ENCODE measurements at regions not wholly inside any gene's neighbourhood (a gene's known extent, or its start where the extent isn't known, plus 50 kb on each side); places are given as distances from the start of the nearest gene placed in this dataset.

- no peaks in the 10 kb centered on the region for H3K9me3 Mint-ChIP-seq (ENCODE audit: low read depth, unreplicated experiment)
- intact Hi-C loops (cut with micrococcal nuclease; ENCODE audit: unreplicated experiment): no loop called here
- peaks cover 24% of the 10 kb centered on the region for H3K27me3 Mint-ChIP-seq (ENCODE audit: unreplicated experiment)
- DNase-seq: no peak
- no TSS peak for BruUV-seq (replicated peaks)
- H3K4me1 Mint-ChIP-seq (ENCODE audit: low read depth, unreplicated experiment): no peaks in the 10 kb centered on the region
- no peak for TF ChIP-seq CTCF (IDR thresholded peaks at IDR 0.05; ENCODE audit: unreplicated experiment)
- H3K36me3 Mint-ChIP-seq (ENCODE audit: insufficient read depth, unreplicated experiment): no peaks in the 10 kb centered on the region
- CTCF ChIA-PET: interaction anchor here (0.9 kb wide), 1 partner anchor 11 kb away, joined by 5 read pairs; no protein-coding TSS in a partner anchor
- no peak overlapping the region for H3K4me3 Mint-ChIP-seq (ENCODE audit: low read depth, unreplicated experiment)
- no peak overlapping the region for H3K27ac Mint-ChIP-seq (ENCODE audit: unreplicated experiment)
These were observed 299.4 kb downstream of the ZSWIM6 start for GRCh38 chr5:61631438-61631941.

GRCh38 chr5:61632064-61632463 lies 300.0 kb downstream of the ZSWIM6 start:
- H3K9me3 Mint-ChIP-seq (ENCODE audit: low read depth, unreplicated experiment): no peaks in the 10 kb centered on the region
- no peak for DNase-seq
- no peak overlapping the region for H3K27ac Mint-ChIP-seq (ENCODE audit: unreplicated experiment)
- no peak for TF ChIP-seq CTCF (IDR thresholded peaks at IDR 0.05; ENCODE audit: unreplicated experiment)
- H3K4me1 Mint-ChIP-seq (ENCODE audit: low read depth, unreplicated experiment): no peaks in the 10 kb centered on the region
- CTCF ChIA-PET: interaction anchor here (0.9 kb wide), 1 partner anchor 11 kb away, joined by 5 read pairs; no protein-coding TSS in a partner anchor
- no peaks in the 10 kb centered on the region for H3K36me3 Mint-ChIP-seq (ENCODE audit: insufficient read depth, unreplicated experiment)
- intact Hi-C loops (cut with micrococcal nuclease; ENCODE audit: unreplicated experiment): no loop called here
- no peak overlapping the region for H3K4me3 Mint-ChIP-seq (ENCODE audit: low read depth, unreplicated experiment)
- no TSS peak for BruUV-seq (replicated peaks)
- H3K27me3 Mint-ChIP-seq (ENCODE audit: unreplicated experiment): peaks cover 30% of the 10 kb centered on the region

- no peak for DNase-seq
- CTCF ChIA-PET: no interaction called here
- TF ChIP-seq CTCF (IDR thresholded peaks at IDR 0.05; ENCODE audit: unreplicated experiment): no peak
- no TSS peak for BruUV-seq (replicated peaks)
- Mint-ChIP-seq H3K36me3 (ENCODE audit: insufficient read depth, unreplicated experiment) (no peaks in the 10 kb centered on the region), H3K27me3 (ENCODE audit: unreplicated experiment) (peaks cover 32% of the 10 kb centered on the region), H3K4me3 (ENCODE audit: low read depth, unreplicated experiment) (no peak overlapping the region), H3K9me3 (ENCODE audit: low read depth, unreplicated experiment) (no peaks in the 10 kb centered on the region), H3K27ac (ENCODE audit: unreplicated experiment) (no peak overlapping the region), H3K4me1 (ENCODE audit: low read depth, unreplicated experiment) (no peaks in the 10 kb centered on the region)
- intact Hi-C loops (cut with micrococcal nuclease; ENCODE audit: unreplicated experiment): no loop called here
These were observed 303.2 kb downstream of the ZSWIM6 start for GRCh38 chr5:61635271-61635670.

- TF ChIP-seq CTCF (IDR thresholded peaks at IDR 0.05; ENCODE audit: unreplicated experiment): no peak
- Mint-ChIP-seq H3K27me3 (ENCODE audit: unreplicated experiment) (peaks cover 32% of the 10 kb centered on the region), H3K4me1 (ENCODE audit: low read depth, unreplicated experiment) (no peaks in the 10 kb centered on the region), H3K27ac (ENCODE audit: unreplicated experiment) (no peak overlapping the region), H3K9me3 (ENCODE audit: low read depth, unreplicated experiment) (no peaks in the 10 kb centered on the region), H3K4me3 (ENCODE audit: low read depth, unreplicated experiment) (no peak overlapping the region), H3K36me3 (ENCODE audit: insufficient read depth, unreplicated experiment) (no peaks in the 10 kb centered on the region)
- CTCF ChIA-PET: no interaction called here
- no peak for DNase-seq
- intact Hi-C loops (cut with micrococcal nuclease; ENCODE audit: unreplicated experiment): no loop called here
- no TSS peak for BruUV-seq (replicated peaks)
These were observed 305.5 kb downstream of the ZSWIM6 start for GRCh38 chr5:61637566-61637965.
